ENCODE measurements at regions not wholly inside any gene's neighbourhood (a gene's known extent, or its start where the extent isn't known, plus 50 kb on each side); places are given as distances from the start of the nearest gene placed in this dataset.

GRCh38 chr7:156493942-156494341 is 146.6 kb upstream of the RNF32 start:
- dilution Hi-C loops (cut with MboI; ENCODE audit: extremely low pct_ligation_motif_present, low sequenced_read_pairs) (no loop called here), intact Hi-C loops (cut with micrococcal nuclease) (no loop called here)
- Histone ChIP-seq H2AFZ (ENCODE audit: low read depth, low read length) (no peak overlapping the region), H3K9me1 (replicated peaks; ENCODE audit: control insufficient read depth, extremely low read depth, insufficient read depth, low read length) (no peaks in the 10 kb centered on the region), H4K20me1 (replicated peaks; ENCODE audit: control insufficient read depth, extremely low read depth, insufficient read depth, low read length) (no peaks in the 10 kb centered on the region), H3K4me2 (ENCODE audit: insufficient read depth, low read length) (no peak overlapping the region), H3K4me3 (replicated peaks in 1 of 3; ENCODE audit: insufficient read depth in 1 of 3, low read depth in 1 of 3, low read length in 3 of 3) (no peak overlapping the region), H3K79me2 (ENCODE audit: control insufficient read depth, insufficient read depth, low read length) (no peaks in the 10 kb centered on the region), H3K27me3 (ENCODE audit: control insufficient read depth in 2 of 2, insufficient read depth in 2 of 2, low read length in 2 of 2) (no peaks in the 10 kb centered on the region), H3K9me3 (replicated peaks; ENCODE audit: control insufficient read depth, insufficient read depth, low read length) (no peaks in the 10 kb centered on the region), H3K36me3 (ENCODE audit: control insufficient read depth in 2 of 2, extremely low read depth in 1 of 2, insufficient read depth in 2 of 2, low read length in 2 of 2) (no peaks in the 10 kb centered on the region), H3K4me1 (ENCODE audit: control insufficient read depth, extremely low read depth, insufficient read depth, low read length) (no peaks in the 10 kb centered on the region), H3K27ac (ENCODE audit: insufficient read depth, low read depth, low read length) (no peak overlapping the region), H3K9ac (replicated peaks; ENCODE audit: extremely low read depth, insufficient read depth, low read length) (no peak overlapping the region)
- POLR2A ChIA-PET, result no interaction called here
- FAIRE-seq, result no peak
- CTCF ChIA-PET, result no interaction called here
- no peak for DNase-seq (ENCODE audit: low read depth, low spot score)
- BruUV-seq (replicated peaks), result no TSS peak
- TF ChIP-seq JUN (IDR thresholded peaks at IDR 0.05; ENCODE audit: borderline replicate concordance, insufficient read depth, insufficient read length, low read depth), result no peak
- TF ChIP-seq POLR2AphosphoS5 (IDR thresholded peaks at IDR 0.05; ENCODE audit: insufficient read depth, low read depth, low read length), result no peak
- no peak for TF ChIP-seq CTCF (IDR thresholded peaks at IDR 0.05; ENCODE audit: extremely low read depth in 1 of 2, insufficient read depth in 1 of 2, low read depth in 1 of 2, low read length in 2 of 2)
- no peak for TF ChIP-seq MAX (IDR thresholded peaks at IDR 0.05; ENCODE audit: insufficient read depth, insufficient read length)
- TF ChIP-seq EZH2 (IDR thresholded peaks at IDR 0.05; ENCODE audit: borderline replicate concordance, low read depth, low read length, severe bottlenecking), result no peak
- no peak for TF ChIP-seq GATA2 (IDR thresholded peaks at IDR 0.05; ENCODE audit: insufficient read depth, insufficient read length, low read depth, low read length)
- TF ChIP-seq MYC (IDR thresholded peaks at IDR 0.05; ENCODE audit: low read depth, low read length), result no peak
- TF ChIP-seq POLR2A (IDR thresholded peaks at IDR 0.05; ENCODE audit: low read depth, low read length), result no peak
- no peak for TF ChIP-seq FOS (IDR thresholded peaks at IDR 0.05; ENCODE audit: borderline replicate concordance, insufficient read depth, low read length)
